Hepatocyte (in vitro differentiated cells): ENCODE measurements at regions not wholly inside any gene's neighbourhood (a gene's known extent, or its start where the extent isn't known, plus 50 kb on each side); places are given as distances from the start of the nearest gene placed in this dataset.

Experiments used
- DNase-seq: peaks from one replicate; pipeline ENCODE4 v3.0.0-alpha.2; 2016; ENCODE audit warnings: low spot score
- H2AFZ ChIP-seq: fragments of 200-600 bp; sonication (generic); 2 replicates; pipeline ENCODE4 v1.6.0; 2016; ENCODE audit warnings: antibody characterized with exemption, mild to moderate bottlenecking
- H3K27ac ChIP-seq: fragments of 200-600 bp; sonication (generic); 2 replicates; pipeline ENCODE4 v1.5.1; 2016; ENCODE audit warnings: mild to moderate bottlenecking
- H3K27me3 ChIP-seq: fragments of 200-600 bp; sonication (generic); 2 replicates; pipeline ENCODE4 v1.6.1; 2016
- H3K36me3 ChIP-seq: fragments of 200-600 bp; sonication (generic); replicated peaks from 2 replicates; pipeline ENCODE4 v1.5.1; 2016; ENCODE audit warnings: low read depth; ENCODE audit not compliant: insufficient read depth
- H3K4me1 ChIP-seq: fragments of 200-600 bp; sonication (generic); 2 replicates; pipeline ENCODE4 v1.5.1; 2016; ENCODE audit warnings: mild to moderate bottlenecking, moderate library complexity; ENCODE audit not compliant: insufficient read depth
- H3K4me2 ChIP-seq: fragments of 200-600 bp; sonication (generic); 2 replicates; pipeline ENCODE4 v1.6.0; 2016
- H3K4me3 ChIP-seq: fragments of 200-600 bp; sonication (generic); 2 replicates; pipeline ENCODE4 v1.5.1; 2016; ENCODE audit warnings: mild to moderate bottlenecking
- H3K79me2 ChIP-seq: fragments of 200-600 bp; sonication (generic); 2 replicates; pipeline ENCODE4 v1.6.0; 2017; ENCODE audit warnings: mild to moderate bottlenecking
- H3K9me2 ChIP-seq: fragments of 200-600 bp; sonication (generic); replicated peaks from 2 replicates; pipeline ENCODE4 v1.6.0; 2017; ENCODE audit warnings: mild to moderate bottlenecking; ENCODE audit not compliant: insufficient read depth
- H3K9me3 ChIP-seq: fragments of 200-600 bp; sonication (generic); 2 replicates; pipeline ENCODE4 v1.5.1; 2016; ENCODE audit warnings: low read depth, mild to moderate bottlenecking
- H4K20me1 ChIP-seq: fragments of 200-600 bp; sonication (generic); 2 replicates; pipeline ENCODE4 v1.6.0; 2016; ENCODE audit warnings: mild to moderate bottlenecking; ENCODE audit not compliant: insufficient read depth, poor library complexity, severe bottlenecking
- CTCF ChIP-seq: fragments of 200-600 bp; sonication (generic); IDR thresholded peaks from 2 replicates; pipeline ENCODE4 v1.5.1; 2016; ENCODE audit warnings: antibody characterized with exemption, mild to moderate bottlenecking; ENCODE audit not compliant: poor library complexity
- EZH2 ChIP-seq: fragments of 200-600 bp; sonication (generic); IDR thresholded peaks from 2 replicates; pipeline ENCODE4 v1.6.1; 2016; ENCODE audit warnings: antibody characterized with exemption, mild to moderate bottlenecking, borderline replicate concordance
- EZH2phosphoT487 ChIP-seq: fragments of 200-600 bp; sonication (generic); IDR thresholded peaks from one replicate; pipeline ENCODE4 v1.6.1; 2018; ENCODE audit warnings: antibody characterized with exemption, mild to moderate bottlenecking, low read depth, moderate library complexity; ENCODE audit not compliant: unreplicated experiment, severe bottlenecking
- WGBS: methylation state at CpG from one replicate; pipeline ENCODE4 v1.1.6; 2016; ENCODE audit warnings: low lambda C conversion rate; ENCODE audit errors: missing lambda C conversion rate; 5-methylcytosine and 5-hydroxymethylcytosine counted together

GRCh38 chr2:102085238-102085637 lies 57.3 kb upstream of the IL1R1 start:
- H3K27ac ChIP-seq: no peak overlapping the region
- 92% methylated on average over 1 of the region's 1 CpG for WGBS

GRCh38 chr2:102086150-102086872 lies 56.2 kb upstream of the IL1R1 start:
- Histone ChIP-seq H3K79me2 (no peaks in the 10 kb centered on the region), H3K4me1 (peaks cover 9% of the 10 kb centered on the region), H3K9me2 (no peaks in the 10 kb centered on the region), H3K27me3 (no peaks in the 10 kb centered on the region), H3K4me3 (no peak overlapping the region), H3K36me3 (no peaks in the 10 kb centered on the region), H3K27ac (no peak overlapping the region), H2AFZ (no peak overlapping the region), H3K9me3 (no peaks in the 10 kb centered on the region), H4K20me1 (no peaks in the 10 kb centered on the region), H3K4me2 (no peak overlapping the region)
- WGBS: 59% methylated on average over 6 of the region's 6 CpGs
- TF ChIP-seq EZH2: no peak
- TF ChIP-seq EZH2phosphoT487: no peak
- TF ChIP-seq CTCF: no peak
- DNase-seq: no peak

More at GRCh38 chr2:102085238-102085637, 57.3 kb upstream of the IL1R1 start:
- no peaks in the 10 kb centered on the region for H3K27me3 ChIP-seq
- H3K4me3 ChIP-seq: no peak overlapping the region
- no peaks in the 10 kb centered on the region for H3K36me3 ChIP-seq
- no peaks in the 10 kb centered on the region for H4K20me1 ChIP-seq
- no peak overlapping the region for H3K4me2 ChIP-seq
- no peak overlapping the region for H2AFZ ChIP-seq
- peaks cover 9% of the 10 kb centered on the region for H3K4me1 ChIP-seq
- no peaks in the 10 kb centered on the region for H3K79me2 ChIP-seq
- TF ChIP-seq EZH2 (no peak), CTCF (no peak), EZH2phosphoT487 (no peak)
- H3K9me3 ChIP-seq: no peaks in the 10 kb centered on the region
- no peak for DNase-seq
- no peaks in the 10 kb centered on the region for H3K9me2 ChIP-seq

- Histone ChIP-seq H3K4me1 (peaks cover 3% of the 10 kb centered on the region), H3K79me2 (no peaks in the 10 kb centered on the region), H3K9me2 (no peaks in the 10 kb centered on the region), H3K27me3 (no peaks in the 10 kb centered on the region), H3K4me3 (no peak overlapping the region), H2AFZ (no peak overlapping the region), H4K20me1 (no peaks in the 10 kb centered on the region), H3K27ac (no peak overlapping the region), H3K36me3 (peaks cover 3% of the 10 kb centered on the region), H3K9me3 (no peaks in the 10 kb centered on the region), H3K4me2 (no peak overlapping the region)
- TF ChIP-seq CTCF: no peak
- TF ChIP-seq EZH2phosphoT487: no peak
- no peak for TF ChIP-seq EZH2
- DNase-seq: no peak
These were observed 51.4 kb upstream of the IL1R1 start for GRCh38 chr2:102091121-102091520.

GRCh38 chr2:102091908-102092307 lies 50.6 kb upstream of the IL1R1 start:
- Histone ChIP-seq H4K20me1 (no peaks in the 10 kb centered on the region), H3K27ac (no peak overlapping the region), H3K9me2 (no peaks in the 10 kb centered on the region), H3K27me3 (no peaks in the 10 kb centered on the region), H3K9me3 (no peaks in the 10 kb centered on the region), H3K36me3 (peaks cover 3% of the 10 kb centered on the region), H3K4me2 (no peak overlapping the region), H3K4me1 (peaks cover 6% of the 10 kb centered on the region), H3K79me2 (no peaks in the 10 kb centered on the region), H3K4me3 (no peak overlapping the region), H2AFZ (no peak overlapping the region)
- no peak for TF ChIP-seq EZH2
- no peak for TF ChIP-seq EZH2phosphoT487
- no peak for TF ChIP-seq CTCF
- DNase-seq: no peak
- 100% methylated on average over 1 of the region's 1 CpG for WGBS
